SJSA1 (cell line): ENCODE measurements at regions not wholly inside any gene's neighbourhood (a gene's known extent, or its start where the extent isn't known, plus 50 kb on each side); places are given as distances from the start of the nearest gene placed in this dataset.

Experiments
- DNase-seq, 2 experiments: peaks; one replicate each; pipeline ENCODE4 v3.0.0-alpha.2; 2015 to 2020; ENCODE audit warnings: low spot score in 2 of 2, low read depth in 1 of 2
- H3K27ac ChIP-seq: fragments of 250-450 bp; sonication (Bioruptor Pico); 2 replicates; pipeline ENCODE4 v1.5.1; 2020; ENCODE audit warnings: mild to moderate bottlenecking, moderate library complexity
- H3K27me3 ChIP-seq: fragments of 250-450 bp; sonication (Bioruptor Pico); replicated peaks from 2 replicates; pipeline ENCODE4 v1.5.1; 2020; ENCODE audit warnings: mild to moderate bottlenecking, moderate library complexity
- H3K36me3 ChIP-seq: fragments of 250-450 bp; sonication (Bioruptor Pico); 2 replicates; pipeline ENCODE4 v1.5.1; 2020; ENCODE audit warnings: mild to moderate bottlenecking
- H3K4me1 ChIP-seq: fragments of 250-450 bp; sonication (Bioruptor Pico); replicated peaks from 2 replicates; pipeline ENCODE4 v1.6.1; 2021; ENCODE audit warnings: mild to moderate bottlenecking
- H3K4me3 ChIP-seq: fragments of 250-450 bp; sonication (Bioruptor Pico); 2 replicates; pipeline ENCODE4 v1.5.1; 2020; ENCODE audit warnings: mild to moderate bottlenecking
- H3K9me3 ChIP-seq: fragments of 250-450 bp; sonication (Bioruptor Pico); replicated peaks from 2 replicates; pipeline ENCODE4 v1.5.1; 2020; ENCODE audit warnings: mild to moderate bottlenecking

- no peak overlapping the region for H3K27ac ChIP-seq
- no peaks in the 10 kb centered on the region for H3K36me3 ChIP-seq
- H3K4me1 ChIP-seq = no peaks in the 10 kb centered on the region
- no peaks in the 10 kb centered on the region for H3K9me3 ChIP-seq
- DNase-seq = no peak
- H3K4me3 ChIP-seq = no peak overlapping the region
- peaks cover 1% of the 10 kb centered on the region for H3K27me3 ChIP-seq
Measured at GRCh38 chr7:98467570-98468312, 66.9 kb upstream of the BAIAP2L1 start.

- H3K4me3 ChIP-seq = no peak overlapping the region
Measured at GRCh38 chr7:98465022-98465421, 64.1 kb upstream of the BAIAP2L1 start.

GRCh38 chr7:98464558-98464940 lies 63.7 kb upstream of the BAIAP2L1 start:
- H3K9me3 ChIP-seq = no peaks in the 10 kb centered on the region
- H3K27ac ChIP-seq = no peak overlapping the region
- H3K4me1 ChIP-seq = no peaks in the 10 kb centered on the region
- DNase-seq = no peak
- no peaks in the 10 kb centered on the region for H3K36me3 ChIP-seq
- H3K27me3 ChIP-seq = no peaks in the 10 kb centered on the region; the same call in 1 of the 2 replicates
- H3K4me3 ChIP-seq = no peak overlapping the region

More at GRCh38 chr7:98465022-98465421, 64.1 kb upstream of the BAIAP2L1 start:
- H3K27ac ChIP-seq = no peak overlapping the region
- no peak for DNase-seq
- no peaks in the 10 kb centered on the region; the same call in 1 of the 2 replicates for H3K27me3 ChIP-seq
- H3K9me3 ChIP-seq = no peaks in the 10 kb centered on the region
- no peaks in the 10 kb centered on the region for H3K4me1 ChIP-seq
- H3K36me3 ChIP-seq = no peaks in the 10 kb centered on the region

GRCh38 chr7:98463837-98464557 lies 63.1 kb upstream of the BAIAP2L1 start:
- no peak overlapping the region for H3K4me3 ChIP-seq
- H3K27ac ChIP-seq = no peak overlapping the region
- no peaks in the 10 kb centered on the region for H3K9me3 ChIP-seq
- DNase-seq = no peak
- H3K27me3 ChIP-seq = no peaks in the 10 kb centered on the region; the same call in 1 of the 2 replicates
- H3K4me1 ChIP-seq = no peaks in the 10 kb centered on the region
- no peaks in the 10 kb centered on the region for H3K36me3 ChIP-seq

- Histone ChIP-seq H3K27ac (no peak overlapping the region), H3K9me3 (no peaks in the 10 kb centered on the region), H3K36me3 (no peaks in the 10 kb centered on the region), H3K27me3 (no peaks in the 10 kb centered on the region; the same call in 1 of the 2 replicates), H3K4me1 (no peaks in the 10 kb centered on the region), H3K4me3 (no peak overlapping the region)
- DNase-seq = no peak
Measured at GRCh38 chr7:98462911-98463633, 62.2 kb upstream of the BAIAP2L1 start.

- H3K4me1 ChIP-seq = no peaks in the 10 kb centered on the region
- H3K36me3 ChIP-seq = no peaks in the 10 kb centered on the region
- DNase-seq = no peak
- H3K4me3 ChIP-seq = no peak overlapping the region
- no peaks in the 10 kb centered on the region for H3K9me3 ChIP-seq
- no peak overlapping the region for H3K27ac ChIP-seq
- H3K27me3 ChIP-seq = no peaks in the 10 kb centered on the region; the same call in 1 of the 2 replicates
Measured at GRCh38 chr7:98460902-98461301, 60.0 kb upstream of the BAIAP2L1 start.

GRCh38 chr7:98459529-98459928 lies 58.6 kb upstream of the BAIAP2L1 start:
- no peak for DNase-seq
- Histone ChIP-seq H3K9me3 (no peaks in the 10 kb centered on the region), H3K4me3 (no peak overlapping the region), H3K4me1 (no peaks in the 10 kb centered on the region), H3K36me3 (no peaks in the 10 kb centered on the region), H3K27me3 (no peaks in the 10 kb centered on the region; the same call in 1 of the 2 replicates), H3K27ac (no peak overlapping the region)

GRCh38 chr7:98458090-98458875 lies 57.4 kb upstream of the BAIAP2L1 start:
- Histone ChIP-seq H3K27me3 (no peaks in the 10 kb centered on the region; the same call in 1 of the 2 replicates), H3K9me3 (no peaks in the 10 kb centered on the region), H3K27ac (no peak overlapping the region), H3K4me1 (no peaks in the 10 kb centered on the region), H3K36me3 (no peaks in the 10 kb centered on the region), H3K4me3 (no peak overlapping the region)
- no peak for DNase-seq

GRCh38 chr7:98456866-98457265 lies 56.0 kb upstream of the BAIAP2L1 start:
- Histone ChIP-seq H3K4me3 (no peak overlapping the region), H3K4me1 (no peaks in the 10 kb centered on the region), H3K27me3 (no peaks in the 10 kb centered on the region), H3K36me3 (no peaks in the 10 kb centered on the region), H3K9me3 (no peaks in the 10 kb centered on the region), H3K27ac (no peak overlapping the region)
- DNase-seq = no peak

GRCh38 chr7:98452791-98453190 lies 51.9 kb upstream of the BAIAP2L1 start:
- no peaks in the 10 kb centered on the region for H3K4me1 ChIP-seq
- H3K9me3 ChIP-seq = no peaks in the 10 kb centered on the region
- no peaks in the 10 kb centered on the region for H3K27me3 ChIP-seq
- no peaks in the 10 kb centered on the region for H3K36me3 ChIP-seq
- no peak overlapping the region for H3K4me3 ChIP-seq
- no peak for DNase-seq
- H3K27ac ChIP-seq = no peak overlapping the region
